Left lung (tissue), 4 donors: ENCODE measurements at regions not wholly inside any gene's neighbourhood (a gene's known extent, or its start where the extent isn't known, plus 50 kb on each side); places are given as distances from the start of the nearest gene placed in this dataset.
A peak's percentile ranks its signal among the peaks of the same experiment; 100 is the strongest.

Experiments
- ATAC-seq: fragments of 200-7000 bp; cut with Tn5 transposase; one replicate; pipeline ENCODE4 v1.9.1; 2020; ENCODE audit warnings: moderate library complexity
- DNase-seq, 4 donors: peaks; one replicate each; pipeline ENCODE4 v3.0.0-alpha.2; 2013 to 2020
- H3K27ac ChIP-seq, 2 donors: fragments of 200-600 bp; sonication (generic) in 1 of 2; one replicate each; pipeline versions ENCODE4 v1.5.0 to v1.8.0; 2020 to 2021
- H3K27me3 ChIP-seq, 2 donors: fragments of 200-600 bp; sonication (generic) in 1 of 2; one replicate each; pipeline versions ENCODE4 v1.5.0 to v1.8.0; 2020 to 2021
- H3K36me3 ChIP-seq, 2 donors: fragments of 200-600 bp; sonication (generic) in 1 of 2; one replicate each; pipeline versions ENCODE4 v1.5.0 to v1.8.0; 2020 to 2021
- H3K4me1 ChIP-seq, 2 donors: fragments of 200-600 bp; one replicate each; pipeline ENCODE4 v1.8.0; 2021
- H3K4me3 ChIP-seq, 2 donors: fragments of 200-600 bp; sonication (generic) in 1 of 2; one replicate each; pipeline versions ENCODE4 v1.5.0 to v1.8.0; 2020 to 2021; ENCODE audit warnings: mild to moderate bottlenecking in 1 of 2
- H3K9me3 ChIP-seq, 2 donors: fragments of 200-600 bp; sonication (generic) in 1 of 2; one replicate each; pipeline versions ENCODE4 v1.5.0 to v1.8.0; 2020 to 2021
- CTCF ChIP-seq, 2 donors: fragments of 200-600 bp; sonication (generic) in 1 of 2; IDR thresholded peaks; one replicate each; pipeline versions ENCODE4 v1.5.0 to v1.8.0; 2021; ENCODE audit warnings: antibody characterized with exemption in 2 of 2
- intact Hi-C, 2 donors: fragments of 100-400 bp; cut with DNase I; formaldehyde crosslinking; loops; one replicate each; pipeline versions ENCODE4 v1.11.2 to v1.14.2; 2022
- donor health status: DM: no; HTN: yes; CAD: no.
- donor health status: DM: no; HTN: no; CAD: no.

GRCh38 chr5:9858043-9858442 is 227.9 kb upstream of the TAS2R1 start:
- intact Hi-C loops, result no loop called here
- Histone ChIP-seq H3K9me3 (peaks cover 0 to 5% of the 10 kb centered on the region in 2 donors), H3K27ac (no peak overlapping the region), H3K36me3 (no peaks in the 10 kb centered on the region), H3K4me3 (no peak overlapping the region), H3K4me1 (no peaks in the 10 kb centered on the region), H3K27me3 (no peaks in the 10 kb centered on the region)
- DNase-seq (no peak), ATAC-seq (no peak)
- no peak for TF ChIP-seq CTCF (IDR thresholded peaks at IDR 0.05)

- no peaks in the 10 kb centered on the region for H3K27me3 ChIP-seq
- H3K27ac ChIP-seq, result no peak overlapping the region
- DNase-seq, result no peak
- no peaks in the 10 kb centered on the region for H3K4me1 ChIP-seq
- no peak for ATAC-seq
- intact Hi-C loops, result no loop called here
- no peak for TF ChIP-seq CTCF (IDR thresholded peaks at IDR 0.05)
- peaks cover 0 to 5% of the 10 kb centered on the region in 2 donors for H3K9me3 ChIP-seq
- H3K4me3 ChIP-seq, result no peak overlapping the region
- no peaks in the 10 kb centered on the region for H3K36me3 ChIP-seq
Measured at GRCh38 chr5:9853309-9853708, 223.2 kb upstream of the TAS2R1 start.

- no peak for TF ChIP-seq CTCF (IDR thresholded peaks at IDR 0.05)
- H3K27me3 ChIP-seq, result no peaks in the 10 kb centered on the region
- intact Hi-C loops, result no loop called here
- ATAC-seq (no peak), DNase-seq (no peak)
- no peak overlapping the region for H3K4me3 ChIP-seq
- no peaks in the 10 kb centered on the region for H3K4me1 ChIP-seq
- H3K27ac ChIP-seq, result no peak overlapping the region
- no peaks in the 10 kb centered on the region for H3K36me3 ChIP-seq
- H3K9me3 ChIP-seq, result peaks cover 0 to 5% of the 10 kb centered on the region in 2 donors
Measured at GRCh38 chr5:9852671-9853070, 222.5 kb upstream of the TAS2R1 start.

- Histone ChIP-seq H3K27me3 (no peaks in the 10 kb centered on the region), H3K36me3 (no peaks in the 10 kb centered on the region), H3K4me1 (no peaks in the 10 kb centered on the region), H3K4me3 (no peak overlapping the region), H3K9me3 (peaks cover 0 to under 1% of the 10 kb centered on the region in 2 donors), H3K27ac (no peak overlapping the region)
- no peak for DNase-seq
- ATAC-seq, result peak; percentile 42
- intact Hi-C loops, result no loop called here
- no peak for TF ChIP-seq CTCF (IDR thresholded peaks at IDR 0.05)
Measured at GRCh38 chr5:9851458-9851857, 221.3 kb upstream of the TAS2R1 start.

GRCh38 chr5:9850456-9850855 is 220.3 kb upstream of the TAS2R1 start:
- Histone ChIP-seq H3K36me3 (no peaks in the 10 kb centered on the region), H3K27me3 (no peaks in the 10 kb centered on the region), H3K9me3 (no peaks in the 10 kb centered on the region), H3K4me1 (no peaks in the 10 kb centered on the region), H3K27ac (no peak overlapping the region), H3K4me3 (no peak overlapping the region)
- no peak for TF ChIP-seq CTCF (IDR thresholded peaks at IDR 0.05)
- DNase-seq (no peak), ATAC-seq (no peak)
- intact Hi-C loops, result no loop called here
